Amygdala (tissue), 56 donors: ENCODE measurements at regions not wholly inside any gene's neighbourhood (a gene's known extent, or its start where the extent isn't known, plus 50 kb on each side); places are given as distances from the start of the nearest gene placed in this dataset.
A peak's percentile ranks its signal among the peaks of the same experiment; 100 is the strongest.

Source experiments
- DNase-seq, 56 donors: peaks; one replicate each; lab custom pipeline; 2025; lab: John Stamatoyannopoulos, UW

GRCh38 chr10:7507887-7508726 lies 97.3 kb upstream of the SFMBT2 start:
- DNase-seq = no peak

DNA sequence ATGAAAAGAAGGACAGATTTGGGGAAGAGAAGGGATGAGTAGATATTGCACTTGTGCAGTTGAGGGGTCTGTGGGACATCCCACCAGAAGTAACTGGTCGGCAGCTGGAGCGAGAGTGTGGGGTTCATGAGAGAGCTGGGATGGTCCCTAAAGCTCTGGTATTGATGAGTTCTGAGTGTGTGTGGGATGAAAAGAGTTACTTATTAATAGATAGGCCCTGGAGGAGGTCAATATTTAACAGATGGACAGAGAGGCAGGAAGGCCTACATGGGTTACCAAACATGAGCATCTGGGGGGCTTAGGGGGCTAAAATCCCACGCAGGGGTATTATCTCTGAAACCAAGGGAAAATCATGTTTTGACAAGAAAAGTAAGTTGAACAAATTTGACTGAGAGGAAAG lies 95.7 kb upstream of the SFMBT2 start:
- no peak for DNase-seq

- no peak for DNase-seq
Observed at GRCh38 chr10:7505196-7505595, 94.4 kb upstream of the SFMBT2 start.

GRCh38 chr10:7503190-7503589 lies 92.4 kb upstream of the SFMBT2 start:
- no peak for DNase-seq

- DNase-seq = no peak
Observed at GRCh38 chr10:7501157-7501556, 90.3 kb upstream of the SFMBT2 start.

DNA sequence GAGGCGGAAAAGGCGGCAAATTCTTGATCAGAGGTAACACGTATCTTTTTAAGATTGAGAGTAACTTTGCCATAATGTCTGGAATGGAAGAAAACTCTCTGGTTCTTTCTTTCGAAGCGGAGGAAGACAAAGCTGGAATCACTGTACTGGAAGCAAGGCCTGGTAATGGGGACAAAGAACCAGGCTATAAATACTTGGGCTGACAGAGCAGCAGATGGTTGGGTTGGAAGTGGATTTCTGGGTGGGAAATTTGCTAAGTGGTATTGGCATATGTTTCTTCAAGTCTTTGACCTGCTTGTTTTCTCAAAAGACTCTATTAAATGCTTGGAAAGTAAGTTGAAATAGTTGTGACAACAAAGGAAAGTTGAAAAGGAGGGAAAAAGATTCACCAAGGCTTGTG lies 87.3 kb upstream of the SFMBT2 start:
- no peak for DNase-seq

DNA sequence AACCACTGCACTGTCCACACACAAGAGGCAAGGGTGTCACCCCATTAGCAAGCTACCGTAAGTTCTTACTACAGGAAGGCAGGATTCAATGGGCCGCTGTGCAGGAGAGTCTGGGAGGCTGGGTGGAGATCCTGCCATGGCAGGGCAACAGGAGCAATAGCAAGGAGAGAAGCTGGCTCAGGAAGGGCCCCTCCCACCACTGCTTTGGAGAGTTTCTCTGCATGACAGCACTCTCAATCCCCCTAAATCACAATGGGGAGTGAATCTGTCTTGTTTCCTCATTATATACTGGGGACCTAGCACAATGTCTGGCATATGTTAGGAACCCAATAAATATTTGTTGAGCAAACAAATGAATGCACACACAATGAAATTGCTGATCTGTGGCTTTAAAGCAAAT lies 83.2 kb upstream of the SFMBT2 start:
- DNase-seq = no peak

DNA sequence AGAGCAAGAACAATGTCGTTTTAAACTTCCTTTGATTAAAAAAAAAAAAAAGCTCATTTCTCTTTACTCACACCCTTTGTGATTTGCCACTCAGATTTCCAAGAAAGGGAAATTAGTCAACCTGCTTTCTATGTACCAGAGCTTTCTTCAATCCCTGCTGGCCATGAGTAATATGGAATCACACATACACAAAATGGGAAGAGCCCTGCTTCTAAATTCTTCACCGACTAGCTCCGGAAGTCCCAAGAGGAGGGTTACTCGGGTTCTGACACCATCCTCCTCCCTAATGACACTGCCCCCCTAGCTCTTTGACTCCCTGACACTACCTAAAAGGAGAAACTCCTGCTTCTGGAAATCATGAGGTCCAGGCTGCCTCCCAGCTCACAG lies 81.8 kb upstream of the SFMBT2 start:
- no peak for DNase-seq

DNA sequence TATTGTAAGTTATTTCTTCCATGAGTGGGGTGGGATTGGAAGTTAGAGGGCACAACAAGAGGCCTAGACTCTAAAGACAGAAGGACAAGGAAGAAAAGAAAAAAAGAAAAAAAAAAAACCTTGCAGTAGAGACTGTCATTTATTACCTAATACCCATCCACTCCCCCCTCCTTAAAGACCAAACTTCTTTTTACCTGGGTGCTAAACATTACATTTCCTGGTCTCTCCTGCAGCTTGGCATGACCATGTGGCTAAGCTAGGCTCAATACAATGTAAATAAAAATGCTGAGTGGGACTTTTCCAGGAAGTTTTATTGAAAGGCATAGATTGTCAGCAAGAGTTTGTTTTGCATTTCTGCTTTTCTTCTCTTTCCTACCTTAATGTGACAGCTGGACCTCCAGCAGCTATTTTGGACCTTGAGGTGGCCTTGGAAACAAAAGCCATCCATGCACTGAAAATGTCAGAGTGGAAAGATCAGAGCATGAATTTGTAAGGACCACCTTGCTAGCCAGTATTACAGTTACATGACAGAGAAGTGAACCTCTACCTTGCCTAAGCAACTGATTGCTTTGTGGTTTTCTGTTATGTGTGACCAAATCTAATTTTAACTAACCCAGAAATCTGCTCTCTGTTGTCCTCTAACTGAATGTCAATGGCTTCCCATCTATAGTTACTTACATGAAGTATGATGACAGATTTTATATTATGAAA lies 81.3 kb upstream of the SFMBT2 start:
- no peak for DNase-seq

GRCh38 chr10:7491230-7491629 lies 80.4 kb upstream of the SFMBT2 start:
- DNase-seq = no peak

DNA sequence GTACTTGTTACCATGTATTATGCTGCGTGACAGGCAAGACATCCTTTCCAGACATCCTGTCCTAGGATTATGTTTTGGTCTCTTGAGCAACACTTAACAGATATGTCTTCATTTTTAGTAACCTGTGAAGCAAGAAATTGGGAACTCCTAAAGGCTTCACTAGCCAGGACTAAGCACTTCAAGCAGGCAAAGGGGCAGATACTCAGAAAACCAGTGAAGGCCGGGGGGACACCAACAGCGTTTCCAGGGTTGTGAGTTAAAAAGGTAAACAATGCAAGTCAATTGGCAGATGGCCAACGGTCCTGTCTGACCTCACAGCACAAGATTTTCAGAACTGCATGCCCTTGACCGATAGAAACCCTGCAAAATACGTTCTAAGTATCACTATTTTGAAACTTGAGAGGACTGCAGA lies 77.6 kb upstream of the SFMBT2 start:
- DNase-seq = peak in 1 of 56 donors; percentile 40

DNA sequence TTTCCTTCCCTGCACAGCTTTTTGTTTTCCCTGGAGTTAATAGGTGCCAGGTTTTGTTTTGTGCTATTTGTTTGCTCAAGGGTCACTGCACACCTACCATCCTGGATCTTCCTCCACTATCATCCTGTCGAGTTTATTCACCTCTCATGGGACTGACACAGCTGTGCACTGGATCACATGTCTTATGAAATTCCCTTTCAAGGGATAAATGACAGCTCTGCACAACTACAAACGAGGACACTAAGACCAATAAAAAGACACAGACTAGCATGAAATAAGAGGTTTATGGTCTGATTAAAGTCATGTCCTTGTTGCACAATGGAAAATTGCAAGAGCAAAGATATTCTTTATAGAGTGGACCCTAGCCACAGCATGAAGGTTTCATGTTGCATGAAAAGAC lies 76.7 kb upstream of the SFMBT2 start:
- no peak for DNase-seq

DNA sequence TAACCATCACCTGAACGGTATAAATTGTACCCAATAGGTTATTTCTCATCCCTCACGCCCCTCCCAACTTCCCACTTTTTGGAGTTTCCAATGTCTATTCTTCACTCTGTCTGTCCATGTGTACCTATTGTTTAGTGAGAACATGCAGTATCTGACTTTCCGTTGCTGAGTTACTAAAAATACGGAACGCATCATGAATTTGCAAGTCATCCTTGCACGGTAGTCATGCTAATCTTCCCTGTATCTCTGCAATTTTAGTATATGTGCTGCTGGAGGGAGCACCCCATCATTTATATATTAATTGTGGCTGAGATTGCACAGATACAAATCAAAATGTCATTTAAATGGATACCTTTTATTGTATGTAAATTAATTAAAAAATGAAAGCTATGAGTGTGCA lies 75.7 kb upstream of the SFMBT2 start:
- no peak for DNase-seq

GRCh38 chr10:7485799-7486198 lies 75.0 kb upstream of the SFMBT2 start:
- DNase-seq = peak in 4 of 56 donors; percentile 6 to 12 (median 12)

GRCh38 chr10:7485244-7485556 lies 74.4 kb upstream of the SFMBT2 start:
- peak in 2 of 56 donors; percentile 9 to 27 for DNase-seq

- peak in 7 of 56 donors; percentile 5 to 36 (median 13) for DNase-seq
Observed at GRCh38 chr10:7484456-7485243, 73.8 kb upstream of the SFMBT2 start.

DNA sequence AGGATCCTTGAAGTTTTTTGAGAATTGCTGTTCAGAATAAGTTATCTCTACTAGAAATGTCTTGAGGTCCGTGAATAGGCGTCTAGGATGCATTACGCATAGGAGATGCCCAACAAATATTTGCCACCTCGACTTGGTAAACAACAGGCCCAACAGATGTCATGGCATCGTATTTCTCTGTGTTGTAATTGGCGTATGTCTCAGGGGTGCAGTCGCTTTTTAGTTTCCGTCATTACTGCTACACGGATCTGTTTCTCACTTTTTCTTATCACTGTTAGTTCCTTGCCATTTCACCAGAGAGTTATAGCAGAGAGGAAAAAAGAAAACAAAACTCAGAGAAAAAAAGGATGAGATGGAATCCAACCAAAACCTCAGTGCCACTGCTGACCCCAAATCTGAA lies 73.0 kb upstream of the SFMBT2 start:
- no peak for DNase-seq

- DNase-seq = no peak
Observed at GRCh38 chr10:7482992-7483391, 72.2 kb upstream of the SFMBT2 start.

- DNase-seq = no peak
Observed at GRCh38 chr10:7481368-7481765, 70.5 kb upstream of the SFMBT2 start.

- peak in 4 of 56 donors; percentile 8 to 33 (median 16) for DNase-seq
Observed at GRCh38 chr10:7480742-7481367, 70.0 kb upstream of the SFMBT2 start.
